IPS DF 6.9 (cell line): ENCODE measurements at regions not wholly inside any gene's neighbourhood (a gene's known extent, or its start where the extent isn't known, plus 50 kb on each side); places are given as distances from the start of the nearest gene placed in this dataset.

Experiments used
- DNase-seq: peaks from one replicate; pipeline ENCODE4 v3.0.0-alpha.2; 2013; ENCODE audit warnings: low read depth, low spot score
- H3K27ac ChIP-seq: one replicate; pipeline ENCODE4 v1.5.1; 2013; ENCODE audit warnings: low read length, control low read depth
- H3K27me3 ChIP-seq: 2 replicates; pipeline ENCODE4 v1.6.1; 2013; ENCODE audit warnings: mild to moderate bottlenecking, low read length; ENCODE audit not compliant: control insufficient read depth, insufficient read depth
- H3K36me3 ChIP-seq: 2 replicates; pipeline ENCODE4 v1.6.1; 2013; ENCODE audit warnings: low read length; ENCODE audit not compliant: control insufficient read depth, insufficient read depth
- H3K4me1 ChIP-seq: 2 replicates; pipeline ENCODE4 v1.6.1; 2013; ENCODE audit warnings: low read length; ENCODE audit not compliant: control insufficient read depth, insufficient read depth
- H3K4me3 ChIP-seq: 2 replicates; pipeline ENCODE4 v1.5.1; 2013; ENCODE audit warnings: mild to moderate bottlenecking, low read length
- H3K9me3 ChIP-seq: 2 replicates; pipeline ENCODE4 v1.6.1; 2013; ENCODE audit warnings: low read length, inconsistent platforms; ENCODE audit not compliant: control insufficient read depth, insufficient read depth
- WGBS: extraction: QIAGEN DNeasy Blood & Tissue Kit; methylation state at CpG from one replicate; pipeline ENCODE4 v1.1.7; 2013; ENCODE audit warnings: mixed read lengths, missing lambda C conversion rate; ENCODE audit not compliant: insufficient read length, insufficient coverage; 5-methylcytosine and 5-hydroxymethylcytosine counted together

DNA sequence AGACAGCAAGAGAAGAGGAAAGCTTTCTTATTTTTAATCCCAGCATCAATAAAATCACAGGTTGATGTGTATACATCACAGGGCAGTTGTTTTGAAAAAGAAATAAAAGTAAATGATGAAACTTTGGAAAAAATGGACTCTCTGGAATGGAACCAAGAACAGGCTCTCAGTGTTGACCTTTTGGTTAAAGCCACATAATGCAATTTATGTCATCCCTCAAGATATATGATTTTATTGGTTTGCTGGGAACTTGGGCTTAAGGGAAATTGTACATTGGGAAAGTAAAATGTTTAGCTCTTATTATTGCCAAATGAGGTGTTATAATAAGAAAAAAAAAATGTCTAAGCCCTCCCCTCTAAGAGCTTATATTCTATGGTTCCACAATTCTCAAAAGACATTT is 139.8 kb upstream of the MTNR1B start:
- Histone ChIP-seq H3K27ac (no peak overlapping the region), H3K9me3 (no peaks in the 10 kb centered on the region), H3K4me3 (no peak overlapping the region)

DNA sequence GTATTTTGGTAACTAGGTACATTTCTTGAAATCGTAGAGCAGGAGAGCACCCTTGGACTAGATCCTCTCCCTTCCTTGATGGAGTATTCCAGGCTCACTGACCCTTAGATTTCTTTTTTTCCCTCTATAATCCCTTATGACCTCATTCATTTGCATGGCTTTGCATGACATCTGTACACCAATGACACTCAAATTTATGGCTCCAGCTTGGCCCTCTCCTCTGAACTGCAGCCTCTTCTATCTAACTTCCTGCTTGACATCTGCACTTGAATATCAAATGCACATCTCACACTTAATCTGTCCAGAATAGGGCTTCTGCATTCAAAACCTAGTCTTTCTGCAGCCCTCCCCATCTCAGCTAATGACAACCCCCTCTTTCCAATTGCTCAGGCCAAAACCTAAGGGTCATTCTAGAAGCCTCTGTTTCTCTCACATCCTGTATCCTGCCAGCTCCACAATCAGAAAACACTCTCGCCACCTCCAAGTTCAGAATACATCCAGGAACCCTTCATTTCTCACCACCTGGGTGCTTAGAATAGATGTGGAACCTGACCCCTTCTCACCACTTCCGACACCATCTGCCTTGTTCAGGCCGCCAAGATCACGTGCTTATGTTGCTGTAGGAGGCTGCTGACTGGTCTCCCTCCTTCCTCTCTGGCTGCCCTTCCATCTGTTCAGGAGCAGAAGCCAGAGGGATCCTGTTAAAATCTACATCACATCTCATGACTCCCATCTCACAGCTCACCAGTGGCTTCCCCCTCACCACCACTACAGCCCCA is 138.9 kb upstream of the MTNR1B start:
- no CpG with 5 or more reads among the region's 5 CpGs for WGBS
- H3K27me3 ChIP-seq: no peaks in the 10 kb centered on the region
- H3K4me3 ChIP-seq: no peak overlapping the region
- H3K4me1 ChIP-seq: no peaks in the 10 kb centered on the region
- DNase-seq: no peak
- H3K27ac ChIP-seq: no peak overlapping the region
- no peaks in the 10 kb centered on the region for H3K9me3 ChIP-seq
- no peaks in the 10 kb centered on the region for H3K36me3 ChIP-seq

More for the DNA sequence above, 139.8 kb upstream of the MTNR1B start:
- H3K27me3 ChIP-seq: no peaks in the 10 kb centered on the region
- no peak for DNase-seq
- H3K36me3 ChIP-seq: no peaks in the 10 kb centered on the region
- H3K4me1 ChIP-seq: no peaks in the 10 kb centered on the region

GRCh38 chr11:92834296-92835020 is 135.0 kb upstream of the MTNR1B start:
- Histone ChIP-seq H3K36me3 (no peaks in the 10 kb centered on the region), H3K27me3 (no peaks in the 10 kb centered on the region), H3K4me1 (no peaks in the 10 kb centered on the region), H3K4me3 (no peak overlapping the region), H3K9me3 (no peaks in the 10 kb centered on the region), H3K27ac (no peak overlapping the region)
- no CpG with 5 or more reads among the region's 3 CpGs for whole genome bisulfite sequencing
- DNase-seq: no peak

GRCh38 chr11:92837595-92837994 is 131.9 kb upstream of the MTNR1B start:
- Histone ChIP-seq H3K9me3 (no peaks in the 10 kb centered on the region), H3K4me3 (no peak overlapping the region), H3K4me1 (no peaks in the 10 kb centered on the region), H3K36me3 (no peaks in the 10 kb centered on the region), H3K27ac (no peak overlapping the region), H3K27me3 (no peaks in the 10 kb centered on the region)
- no peak for DNase-seq
- no CpG with 5 or more reads among the region's 3 CpGs for WGBS

DNA sequence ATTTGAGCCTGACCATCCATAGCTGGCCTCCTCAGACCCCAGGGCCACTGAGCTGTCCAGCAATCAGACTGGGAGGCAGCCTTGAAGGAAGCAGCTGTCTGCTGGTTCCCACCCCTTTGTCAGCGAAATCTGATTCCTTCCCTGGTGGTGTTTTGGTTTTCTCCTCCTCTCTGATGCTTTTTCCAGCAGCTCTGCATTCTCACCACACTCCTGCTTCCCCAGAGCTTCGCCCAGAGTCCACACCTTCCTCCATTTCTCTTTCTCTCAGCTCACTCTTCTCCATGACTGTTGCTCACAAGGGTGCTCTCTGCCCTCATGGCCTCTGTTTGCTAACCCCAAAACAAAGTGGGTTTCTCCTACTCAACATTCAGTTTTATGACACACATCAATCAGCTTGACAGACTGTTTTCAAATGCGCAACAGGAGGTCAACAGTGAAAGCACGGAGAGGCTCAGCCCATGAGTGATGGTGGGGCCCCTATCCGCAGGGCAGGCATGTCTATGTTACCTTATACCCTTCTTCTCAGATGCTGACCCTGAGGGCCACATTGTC is 130.6 kb upstream of the MTNR1B start:
- peak; percentile 20 for DNase-seq
- no peaks in the 10 kb centered on the region for H3K9me3 ChIP-seq
- no peak overlapping the region for H3K27ac ChIP-seq
- no peaks in the 10 kb centered on the region for H3K27me3 ChIP-seq
- H3K36me3 ChIP-seq: peaks cover 1% of the 10 kb centered on the region
- H3K4me1 ChIP-seq: no peaks in the 10 kb centered on the region
- H3K4me3 ChIP-seq: no peak overlapping the region
- no CpG with 5 or more reads among the region's 5 CpGs for WGBS

DNA sequence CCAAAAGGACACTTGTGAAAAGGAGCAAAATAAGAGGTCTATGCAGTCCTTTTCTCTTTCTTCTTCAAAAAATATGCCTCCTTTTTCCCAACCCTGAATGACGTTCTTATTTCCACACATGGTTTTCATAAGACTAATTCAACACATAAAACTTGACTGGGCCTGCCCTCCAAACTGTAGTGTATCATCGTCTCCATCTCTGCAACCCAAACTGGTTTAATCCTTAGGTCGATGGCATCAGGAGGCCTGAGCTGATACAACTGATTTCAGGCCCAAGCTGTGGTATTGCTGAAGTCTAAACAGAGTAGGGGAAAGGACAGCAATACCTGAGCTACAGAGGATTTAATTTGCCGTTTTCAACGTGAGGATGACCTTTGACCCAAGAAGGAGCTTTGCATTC is 130.0 kb upstream of the MTNR1B start:
- Histone ChIP-seq H3K36me3 (peaks cover 7% of the 10 kb centered on the region), H3K9me3 (no peaks in the 10 kb centered on the region), H3K27me3 (no peaks in the 10 kb centered on the region), H3K27ac (no peak overlapping the region), H3K4me3 (no peak overlapping the region), H3K4me1 (no peaks in the 10 kb centered on the region)
- DNase-seq: no peak
- whole genome bisulfite sequencing: no CpG with 5 or more reads among the region's 5 CpGs

- H3K4me1 ChIP-seq: no peaks in the 10 kb centered on the region
Measured at GRCh38 chr11:92841719-92842118, 127.7 kb upstream of the MTNR1B start.

DNA sequence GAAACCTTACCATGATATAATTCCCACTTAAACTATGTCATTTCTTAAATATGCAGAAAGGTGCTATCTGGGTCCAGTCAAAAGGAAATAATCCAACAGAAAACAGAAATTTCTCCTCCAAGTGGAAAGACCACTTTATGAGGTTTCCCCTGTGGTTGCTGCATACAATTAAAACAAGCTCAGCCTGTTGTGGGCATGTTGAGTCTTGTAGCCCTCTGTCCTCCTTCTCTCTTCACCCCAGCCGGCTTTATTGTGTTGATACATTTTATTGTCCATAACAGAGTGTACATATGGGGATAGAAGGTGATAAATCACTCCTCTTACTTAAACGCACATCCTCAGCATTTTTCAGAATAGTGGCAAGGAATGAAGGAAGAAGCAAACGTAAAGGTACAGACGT is 126.0 kb upstream of the MTNR1B start:
- H3K4me1 ChIP-seq: no peaks in the 10 kb centered on the region
- WGBS: no CpG with 5 or more reads among the region's 4 CpGs
- no peak overlapping the region for H3K27ac ChIP-seq
- DNase-seq: no peak
- peaks cover 9% of the 10 kb centered on the region for H3K36me3 ChIP-seq
- H3K4me3 ChIP-seq: no peak overlapping the region
- H3K9me3 ChIP-seq: no peaks in the 10 kb centered on the region
- no peaks in the 10 kb centered on the region for H3K27me3 ChIP-seq

More at GRCh38 chr11:92841719-92842118, 127.7 kb upstream of the MTNR1B start:
- Histone ChIP-seq H3K4me3 (no peak overlapping the region), H3K36me3 (peaks cover 9% of the 10 kb centered on the region), H3K27ac (no peak overlapping the region), H3K9me3 (no peaks in the 10 kb centered on the region), H3K27me3 (no peaks in the 10 kb centered on the region)
- no peak for DNase-seq
- no CpG with 5 or more reads among the region's 1 CpG for WGBS

DNA sequence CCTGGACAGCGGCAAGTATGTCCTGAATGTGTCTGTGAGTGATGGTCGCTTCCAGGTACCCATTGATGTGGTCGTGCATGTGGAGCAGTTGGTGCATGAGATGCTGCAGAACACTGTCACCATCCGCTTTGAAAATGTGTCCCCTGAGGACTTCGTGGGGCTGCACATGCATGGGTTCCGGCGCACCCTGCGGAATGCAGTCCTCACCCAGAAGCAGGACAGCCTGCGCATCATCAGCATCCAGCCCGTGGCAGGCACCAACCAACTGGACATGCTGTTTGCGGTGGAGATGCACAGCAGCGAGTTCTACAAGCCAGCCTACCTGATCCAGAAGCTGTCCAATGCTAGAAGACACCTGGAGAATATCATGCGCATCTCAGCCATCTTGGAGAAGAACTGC is 125.3 kb upstream of the MTNR1B start:
- peaks cover 9% of the 10 kb centered on the region for H3K36me3 ChIP-seq
- H3K4me1 ChIP-seq: no peaks in the 10 kb centered on the region
- H3K27me3 ChIP-seq: no peaks in the 10 kb centered on the region
- no peak overlapping the region for H3K27ac ChIP-seq
- H3K4me3 ChIP-seq: no peak overlapping the region
- no CpG with 5 or more reads among the region's 13 CpGs for WGBS
- H3K9me3 ChIP-seq: no peaks in the 10 kb centered on the region
- no peak for DNase-seq

- WGBS: no CpG with 5 or more reads among the region's 4 CpGs
- Histone ChIP-seq H3K4me1 (no peaks in the 10 kb centered on the region), H3K4me3 (no peak overlapping the region), H3K27me3 (no peaks in the 10 kb centered on the region), H3K36me3 (peaks cover 9% of the 10 kb centered on the region), H3K27ac (no peak overlapping the region), H3K9me3 (no peaks in the 10 kb centered on the region)
- no peak for DNase-seq
Measured at GRCh38 chr11:92845390-92845789, 124.1 kb upstream of the MTNR1B start.
